Common myeloid progenitor, CD34-positive (primary cell): ENCODE measurements at regions not wholly inside any gene's neighbourhood (a gene's known extent, or its start where the extent isn't known, plus 50 kb on each side); places are given as distances from the start of the nearest gene placed in this dataset.

ENCODE experiments used
- CTCF ChIA-PET: fragments of 350-600 bp; sonication (Branson Sonifier 250); formaldehyde crosslinking; loops from one replicate; lab custom pipeline; 2021; ENCODE audit warnings: antibody characterized with exemption; lab: Charles Lee
- POLR2A ChIA-PET: fragments of 350-600 bp; sonication (Branson Sonifier 250); formaldehyde crosslinking; loops from one replicate; lab custom pipeline; 2021; ENCODE audit warnings: antibody characterized with exemption; lab: Charles Lee
- DNase-seq, 3 donors: peaks; one replicate each; pipeline versions ENCODE4 v3.0.0 to v3.0.0-alpha.2; 2013
- H3K27ac ChIP-seq, 2 experiments: 1 replicate in 1 of 2; 2 replicates in 1 of 2; pipeline ENCODE4 v1.7.0; 2013; ENCODE audit warnings: inconsistent platforms in 2 of 2, low read length in 2 of 2, mild to moderate bottlenecking in 2 of 2, low read depth in 1 of 2, moderate library complexity in 1 of 2; ENCODE audit not compliant: severe bottlenecking in 2 of 2, insufficient read depth in 1 of 2, poor library complexity in 1 of 2
- H3K27me3 ChIP-seq, 5 experiments: replicated peaks in 2 of 5; 1 replicate in 3 of 5; 2 replicates in 2 of 5; pipeline versions ENCODE4 v1.6.1 to v1.7.0; 2013; ENCODE audit warnings: low read length in 4 of 5, mild to moderate bottlenecking in 2 of 5, moderate library complexity in 2 of 5, inconsistent platforms in 1 of 5; ENCODE audit not compliant: insufficient read depth in 5 of 5, control insufficient read depth in 4 of 5
- H3K36me3 ChIP-seq, 4 experiments: 1 replicate in 2 of 4; 2 replicates in 2 of 4; pipeline versions ENCODE4 v1.6.1 to v1.7.0; 2013; ENCODE audit warnings: low read length in 3 of 4, control low read depth in 1 of 4, mild to moderate bottlenecking in 1 of 4; ENCODE audit not compliant: control insufficient read depth in 4 of 4, insufficient read depth in 4 of 4
- H3K4me1 ChIP-seq, 4 experiments: 1 replicate in 3 of 4; 2 replicates in 1 of 4; pipeline versions ENCODE4 v1.6.1 to v1.7.1; 2013; ENCODE audit warnings: low read length in 3 of 4, mild to moderate bottlenecking in 3 of 4, control low read depth in 1 of 4, inconsistent platforms in 1 of 4, moderate library complexity in 1 of 4; ENCODE audit not compliant: control insufficient read depth in 4 of 4, insufficient read depth in 4 of 4; ENCODE audit errors: control extremely low read depth in 1 of 4
- H3K4me3 ChIP-seq, 7 experiments: 1 replicate in 4 of 7; 2 replicates in 3 of 7; pipeline versions ENCODE4 v1.5.1 to v1.7.0; 2013; ENCODE audit warnings: mild to moderate bottlenecking in 7 of 7, low read length in 6 of 7, moderate library complexity in 6 of 7, inconsistent platforms in 2 of 7, low read depth in 2 of 7, control low read depth in 1 of 7; ENCODE audit not compliant: insufficient read depth in 4 of 7, control insufficient read depth in 1 of 7; ENCODE audit errors: extremely low read depth in 1 of 7
- H3K9me3 ChIP-seq, 5 experiments: 1 replicate in 4 of 5; 2 replicates in 1 of 5; pipeline versions ENCODE4 v1.6.1 to v1.7.1; 2013; ENCODE audit warnings: low read length in 4 of 5, mild to moderate bottlenecking in 2 of 5, inconsistent platforms in 1 of 5, low read depth in 1 of 5, moderate library complexity in 1 of 5; ENCODE audit not compliant: control insufficient read depth in 4 of 5, insufficient read depth in 2 of 5; ENCODE audit errors: control extremely low read depth in 1 of 5
- WGBS: methylation state at CpG from one replicate; pipeline ENCODE4 v1.1.5; 2013; ENCODE audit not compliant: insufficient coverage; 5-methylcytosine and 5-hydroxymethylcytosine counted together

- H3K4me1 ChIP-seq = no peaks in the 10 kb centered on the region
- DNase-seq = no peak
- 96% methylated on average over 7 of the region's 7 CpGs for WGBS
- H3K27me3 ChIP-seq = no peaks in the 10 kb centered on the region
- ChIA-PET CTCF (no interaction called here), POLR2A (no interaction called here)
- H3K9me3 ChIP-seq = no peaks in the 10 kb centered on the region
- no peak overlapping the region for H3K27ac ChIP-seq
- no peaks in the 10 kb centered on the region for H3K36me3 ChIP-seq
- H3K4me3 ChIP-seq = no peak overlapping the region
These were observed 534.7 kb upstream of the KLHL29 start for GRCh38 chr2:22850310-22850709.

DNA sequence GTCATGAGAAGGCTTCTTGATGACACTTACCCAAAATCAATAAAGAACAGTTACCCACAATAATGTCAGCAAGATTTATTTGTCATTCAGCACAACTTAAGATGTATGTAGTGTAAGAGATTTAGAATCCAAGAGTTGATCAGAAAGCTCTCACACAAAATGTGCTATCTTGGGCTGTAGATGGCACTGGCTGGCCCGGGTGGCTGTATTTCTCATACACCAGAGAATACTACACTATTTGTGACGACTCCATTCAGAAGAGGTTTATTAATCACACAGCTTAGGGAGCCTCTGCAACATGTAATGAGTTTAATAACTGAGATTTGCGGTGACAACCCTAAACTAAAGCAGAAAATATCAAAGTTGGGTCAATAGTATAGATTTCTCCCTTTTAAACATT is 530.4 kb upstream of the KLHL29 start:
- Histone ChIP-seq H3K27me3 (no peaks in the 10 kb centered on the region), H3K4me1 (no peaks in the 10 kb centered on the region), H3K27ac (no peak overlapping the region), H3K4me3 (no peak overlapping the region), H3K9me3 (no peaks in the 10 kb centered on the region), H3K36me3 (no peaks in the 10 kb centered on the region)
- WGBS = no CpG with 5 or more reads among the region's 3 CpGs
- CTCF ChIA-PET = no interaction called here
- DNase-seq = no peak
- POLR2A ChIA-PET = no interaction called here

GRCh38 chr2:22855081-22855480 is 529.9 kb upstream of the KLHL29 start:
- 100% methylated on average over 2 of the region's 3 CpGs for WGBS
- no peak overlapping the region for H3K4me3 ChIP-seq
- CTCF ChIA-PET = no interaction called here
- no peaks in the 10 kb centered on the region for H3K9me3 ChIP-seq
- H3K36me3 ChIP-seq = no peaks in the 10 kb centered on the region
- H3K4me1 ChIP-seq = no peaks in the 10 kb centered on the region
- no peaks in the 10 kb centered on the region for H3K27me3 ChIP-seq
- POLR2A ChIA-PET = no interaction called here
- H3K27ac ChIP-seq = no peak overlapping the region
- DNase-seq = no peak

GRCh38 chr2:22855761-22856184 is 529.2 kb upstream of the KLHL29 start:
- H3K4me1 ChIP-seq = no peaks in the 10 kb centered on the region
- no peaks in the 10 kb centered on the region for H3K36me3 ChIP-seq
- WGBS = 91% methylated on average over 7 of the region's 9 CpGs
- no peaks in the 10 kb centered on the region for H3K9me3 ChIP-seq
- DNase-seq = no peak
- no peaks in the 10 kb centered on the region for H3K27me3 ChIP-seq
- CTCF ChIA-PET = no interaction called here
- POLR2A ChIA-PET = no interaction called here
- H3K4me3 ChIP-seq = no peak overlapping the region
- H3K27ac ChIP-seq = no peak overlapping the region

DNA sequence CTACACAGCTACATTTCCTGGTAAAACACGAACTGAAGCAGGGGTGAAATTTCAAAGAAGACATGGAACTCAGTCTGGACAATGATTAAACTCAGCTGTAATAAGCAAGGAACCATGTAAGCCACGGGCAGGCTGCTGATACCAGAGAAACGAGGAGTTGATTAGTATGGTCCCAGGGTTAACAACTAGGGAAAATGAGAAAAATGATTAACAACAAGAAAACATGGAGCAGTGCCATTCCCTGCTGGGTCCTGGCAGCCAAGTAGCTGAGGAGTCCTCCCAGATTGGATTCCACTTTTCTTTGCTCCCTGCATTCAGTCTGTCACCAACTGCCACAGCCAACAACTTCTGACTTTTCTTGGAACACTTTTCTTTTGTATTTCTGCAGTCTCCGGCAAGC is 517.0 kb upstream of the KLHL29 start:
- Histone ChIP-seq H3K27me3 (no peaks in the 10 kb centered on the region), H3K9me3 (no peaks in the 10 kb centered on the region), H3K36me3 (no peaks in the 10 kb centered on the region), H3K27ac (no peak overlapping the region), H3K4me3 (no peak overlapping the region), H3K4me1 (no peaks in the 10 kb centered on the region)
- no peak for DNase-seq
- ChIA-PET POLR2A (no interaction called here), CTCF (no interaction called here)
- WGBS = 83% methylated on average over 4 of the region's 4 CpGs

- POLR2A ChIA-PET = no interaction called here
These were observed 506.9 kb upstream of the KLHL29 start for GRCh38 chr2:22878121-22878520.

GRCh38 chr2:22879009-22879863 is 505.7 kb upstream of the KLHL29 start:
- DNase-seq = no peak
- H3K27ac ChIP-seq = no peak overlapping the region
- POLR2A ChIA-PET = no interaction called here
- H3K4me1 ChIP-seq = no peaks in the 10 kb centered on the region
- H3K36me3 ChIP-seq = no peaks in the 10 kb centered on the region
- CTCF ChIA-PET = no interaction called here
- no peaks in the 10 kb centered on the region for H3K27me3 ChIP-seq
- H3K9me3 ChIP-seq = no peaks in the 10 kb centered on the region
- H3K4me3 ChIP-seq = no peak overlapping the region
- WGBS = 95% methylated on average over 8 of the region's 13 CpGs

More at GRCh38 chr2:22878121-22878520, 506.9 kb upstream of the KLHL29 start:
- CTCF ChIA-PET = no interaction called here
- Histone ChIP-seq H3K4me1 (no peaks in the 10 kb centered on the region), H3K4me3 (no peak overlapping the region), H3K9me3 (no peaks in the 10 kb centered on the region), H3K27ac (no peak overlapping the region), H3K27me3 (no peaks in the 10 kb centered on the region), H3K36me3 (no peaks in the 10 kb centered on the region)
- 100% methylated on average over 2 of the region's 2 CpGs for WGBS
- no peak for DNase-seq
